ENCODE measurements at regions not wholly inside any gene's neighbourhood (a gene's known extent, or its start where the extent isn't known, plus 50 kb on each side); places are given as distances from the start of the nearest gene placed in this dataset.
"Not testable (repeated sequence)": the region's sequence is repeated elsewhere in the genome, so short reads cannot be mapped to it uniquely, and the experiment has no call there.

GRCh38 chr6:156587751-156588301, 189.4 kb upstream of the ARID1B start:
- Histone ChIP-seq H3K27ac (ENCODE audit: low read depth, low read length) (no peak overlapping the region), H3K9me3 (ENCODE audit: control insufficient read depth, insufficient read depth, low read depth, low read length) (no peaks in the 10 kb centered on the region), H3K4me3 (ENCODE audit: low read depth, low read length) (no peak overlapping the region), H3K36me3 (ENCODE audit: control insufficient read depth, insufficient read depth, low read length) (no peaks in the 10 kb centered on the region), H3K27me3 (ENCODE audit: control insufficient read depth, insufficient read depth, low read length) (no peaks in the 10 kb centered on the region), H3K4me1 (ENCODE audit: control insufficient read depth, insufficient read depth, low read length) (no peaks in the 10 kb centered on the region), H3K9ac (ENCODE audit: low read length) (no peak overlapping the region)

GRCh38 chr6:156587071-156587470, 190.1 kb upstream of the ARID1B start:
- H3K4me3 ChIP-seq (ENCODE audit: low read depth, low read length), result no peak overlapping the region
- H3K27ac ChIP-seq (ENCODE audit: low read depth, low read length), result no peak overlapping the region
- no peak overlapping the region for H3K9ac ChIP-seq (ENCODE audit: low read length)
- H3K27me3 ChIP-seq (ENCODE audit: control insufficient read depth, insufficient read depth, low read length), result no peaks in the 10 kb centered on the region
- H3K36me3 ChIP-seq (ENCODE audit: control insufficient read depth, insufficient read depth, low read length), result no peaks in the 10 kb centered on the region
- H3K9me3 ChIP-seq (ENCODE audit: control insufficient read depth, insufficient read depth, low read depth, low read length), result no peaks in the 10 kb centered on the region
- no peaks in the 10 kb centered on the region for H3K4me1 ChIP-seq (ENCODE audit: control insufficient read depth, insufficient read depth, low read length)

GRCh38 chr6:156585859-156586258, 191.3 kb upstream of the ARID1B start:
- H3K36me3 ChIP-seq (ENCODE audit: control insufficient read depth, insufficient read depth, low read length), result no peaks in the 10 kb centered on the region
- H3K9me3 ChIP-seq (ENCODE audit: control insufficient read depth, insufficient read depth, low read depth, low read length), result no peaks in the 10 kb centered on the region
- H3K9ac ChIP-seq (ENCODE audit: low read length), result no peak overlapping the region
- no peak overlapping the region for H3K4me3 ChIP-seq (ENCODE audit: low read depth, low read length)
- H3K27me3 ChIP-seq (ENCODE audit: control insufficient read depth, insufficient read depth, low read length), result no peaks in the 10 kb centered on the region
- no peaks in the 10 kb centered on the region for H3K4me1 ChIP-seq (ENCODE audit: control insufficient read depth, insufficient read depth, low read length)
- no peak overlapping the region for H3K27ac ChIP-seq (ENCODE audit: low read depth, low read length)

GRCh38 chr6:156584121-156584520, 193.1 kb upstream of the ARID1B start:
- H3K9ac ChIP-seq (ENCODE audit: low read length); H3K27ac ChIP-seq (ENCODE audit: low read depth, low read length); H3K4me3 ChIP-seq (ENCODE audit: low read depth, low read length); H3K4me1 ChIP-seq (ENCODE audit: control insufficient read depth, insufficient read depth, low read length); H3K9me3 ChIP-seq (ENCODE audit: control insufficient read depth, insufficient read depth, low read depth, low read length); H3K27me3 ChIP-seq (ENCODE audit: control insufficient read depth, insufficient read depth, low read length); H3K36me3 ChIP-seq (ENCODE audit: control insufficient read depth, insufficient read depth, low read length): not testable (repeated sequence)

- Histone ChIP-seq H3K27me3 (ENCODE audit: control insufficient read depth, insufficient read depth, low read length) (no peaks in the 10 kb centered on the region), H3K27ac (ENCODE audit: low read depth, low read length) (no peak overlapping the region), H3K9me3 (ENCODE audit: control insufficient read depth, insufficient read depth, low read depth, low read length) (peaks cover 7% of the 10 kb centered on the region; the same call in 1 of the 2 replicates), H3K4me3 (ENCODE audit: low read depth, low read length) (no peak overlapping the region), H3K9ac (ENCODE audit: low read length) (no peak overlapping the region), H3K36me3 (ENCODE audit: control insufficient read depth, insufficient read depth, low read length) (no peaks in the 10 kb centered on the region), H3K4me1 (ENCODE audit: control insufficient read depth, insufficient read depth, low read length) (no peaks in the 10 kb centered on the region)
These were observed 194.1 kb upstream of the ARID1B start for GRCh38 chr6:156583083-156583482.

GRCh38 chr6:156582509-156582992, 194.6 kb upstream of the ARID1B start:
- Histone ChIP-seq H3K9ac (ENCODE audit: low read length) (no peak overlapping the region), H3K36me3 (ENCODE audit: control insufficient read depth, insufficient read depth, low read length) (no peaks in the 10 kb centered on the region), H3K4me1 (ENCODE audit: control insufficient read depth, insufficient read depth, low read length) (no peaks in the 10 kb centered on the region), H3K9me3 (ENCODE audit: control insufficient read depth, insufficient read depth, low read depth, low read length) (peaks cover 13% of the 10 kb centered on the region), H3K4me3 (ENCODE audit: low read depth, low read length) (no peak overlapping the region), H3K27ac (ENCODE audit: low read depth, low read length) (no peak overlapping the region), H3K27me3 (ENCODE audit: control insufficient read depth, insufficient read depth, low read length) (no peaks in the 10 kb centered on the region)

GRCh38 chr6:156579564-156579963, 197.6 kb upstream of the ARID1B start:
- H3K9ac ChIP-seq (ENCODE audit: low read length), result no peak overlapping the region
- no peaks in the 10 kb centered on the region for H3K27me3 ChIP-seq (ENCODE audit: control insufficient read depth, insufficient read depth, low read length)
- H3K9me3 ChIP-seq (ENCODE audit: control insufficient read depth, insufficient read depth, low read depth, low read length), result peaks cover 26% of the 10 kb centered on the region
- no peaks in the 10 kb centered on the region for H3K36me3 ChIP-seq (ENCODE audit: control insufficient read depth, insufficient read depth, low read length)
- no peak overlapping the region for H3K27ac ChIP-seq (ENCODE audit: low read depth, low read length)
- H3K4me1 ChIP-seq (ENCODE audit: control insufficient read depth, insufficient read depth, low read length), result no peaks in the 10 kb centered on the region
- no peak overlapping the region for H3K4me3 ChIP-seq (ENCODE audit: low read depth, low read length)

GRCh38 chr6:156577749-156578148, 199.4 kb upstream of the ARID1B start:
- Histone ChIP-seq H3K9me3 (ENCODE audit: control insufficient read depth, insufficient read depth, low read depth, low read length) (peaks cover 26% of the 10 kb centered on the region), H3K4me3 (ENCODE audit: low read depth, low read length) (no peak overlapping the region), H3K9ac (ENCODE audit: low read length) (no peak overlapping the region), H3K27ac (ENCODE audit: low read depth, low read length) (no peak overlapping the region), H3K36me3 (ENCODE audit: control insufficient read depth, insufficient read depth, low read length) (no peaks in the 10 kb centered on the region), H3K4me1 (ENCODE audit: control insufficient read depth, insufficient read depth, low read length) (no peaks in the 10 kb centered on the region), H3K27me3 (ENCODE audit: control insufficient read depth, insufficient read depth, low read length) (no peaks in the 10 kb centered on the region)

GRCh38 chr6:156575361-156575760, 201.8 kb upstream of the ARID1B start:
- H3K9ac ChIP-seq (ENCODE audit: low read length), result no peak overlapping the region
- H3K27me3 ChIP-seq (ENCODE audit: control insufficient read depth, insufficient read depth, low read length), result no peaks in the 10 kb centered on the region
- no peak overlapping the region for H3K4me3 ChIP-seq (ENCODE audit: low read depth, low read length)
- H3K4me1 ChIP-seq (ENCODE audit: control insufficient read depth, insufficient read depth, low read length), result no peaks in the 10 kb centered on the region
- H3K36me3 ChIP-seq (ENCODE audit: control insufficient read depth, insufficient read depth, low read length), result no peaks in the 10 kb centered on the region
- H3K9me3 ChIP-seq (ENCODE audit: control insufficient read depth, insufficient read depth, low read depth, low read length), result peaks cover 26% of the 10 kb centered on the region
- no peak overlapping the region for H3K27ac ChIP-seq (ENCODE audit: low read depth, low read length)

- H3K4me1 ChIP-seq (ENCODE audit: control insufficient read depth, insufficient read depth, low read length), result no peaks in the 10 kb centered on the region
- no peak overlapping the region for H3K4me3 ChIP-seq (ENCODE audit: low read depth, low read length)
- H3K27ac ChIP-seq (ENCODE audit: low read depth, low read length), result no peak overlapping the region
- peaks cover 7% of the 10 kb centered on the region for H3K9me3 ChIP-seq (ENCODE audit: control insufficient read depth, insufficient read depth, low read depth, low read length)
- H3K9ac ChIP-seq (ENCODE audit: low read length), result no peak overlapping the region
- no peaks in the 10 kb centered on the region for H3K27me3 ChIP-seq (ENCODE audit: control insufficient read depth, insufficient read depth, low read length)
- no peaks in the 10 kb centered on the region for H3K36me3 ChIP-seq (ENCODE audit: control insufficient read depth, insufficient read depth, low read length)
These were observed 212.4 kb upstream of the ARID1B start for GRCh38 chr6:156564807-156565149.

- Histone ChIP-seq H3K27me3 (ENCODE audit: control insufficient read depth, insufficient read depth, low read length) (no peaks in the 10 kb centered on the region), H3K4me3 (ENCODE audit: low read depth, low read length) (no peak overlapping the region), H3K9ac (ENCODE audit: low read length) (no peak overlapping the region)
These were observed 212.9 kb upstream of the ARID1B start for GRCh38 chr6:156564127-156564806.

More at GRCh38 chr6:156564127-156564806, 212.9 kb upstream of the ARID1B start:
- H3K36me3 ChIP-seq (ENCODE audit: control insufficient read depth, insufficient read depth, low read length), result no peaks in the 10 kb centered on the region
- no peak overlapping the region for H3K27ac ChIP-seq (ENCODE audit: low read depth, low read length)
- H3K9me3 ChIP-seq (ENCODE audit: control insufficient read depth, insufficient read depth, low read depth, low read length), result peaks cover 12% of the 10 kb centered on the region
- H3K4me1 ChIP-seq (ENCODE audit: control insufficient read depth, insufficient read depth, low read length), result no peaks in the 10 kb centered on the region
